ENCODE measurements at regions not wholly inside any gene's neighbourhood (a gene's known extent, or its start where the extent isn't known, plus 50 kb on each side); places are given as distances from the start of the nearest gene placed in this dataset.

DNA sequence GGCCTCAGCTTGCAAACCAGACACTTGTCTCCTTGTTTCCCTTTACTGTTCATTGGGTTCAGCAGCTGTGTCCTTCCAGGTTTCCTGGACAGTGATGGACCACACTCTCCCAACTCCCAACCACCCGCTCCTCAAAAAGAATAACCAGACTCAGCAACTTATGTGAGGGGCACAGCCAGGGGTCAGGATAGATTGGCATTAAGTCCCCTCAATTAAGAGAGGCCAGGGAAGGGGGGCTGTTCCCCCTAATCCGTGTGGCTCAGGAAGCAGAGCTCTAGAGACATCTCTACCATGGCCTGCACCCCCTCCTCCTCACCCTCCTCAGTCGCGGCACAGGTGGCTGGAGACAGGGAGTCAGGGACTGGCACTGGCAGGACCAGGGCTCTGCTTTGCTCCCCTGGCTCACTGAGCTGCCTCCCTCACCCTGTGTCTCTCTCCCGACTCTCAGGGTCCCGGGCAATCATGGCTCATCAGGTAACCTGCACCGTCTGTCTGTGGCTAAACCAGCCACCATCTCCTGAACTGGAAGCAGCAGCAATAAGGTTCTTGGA, 111.7 kb downstream of the ZNF280B start:
- DNase-seq (no peak), ATAC-seq (ENCODE audit: low FRiP score in 2 of 2) (no peak)
- TF ChIP-seq EP300 (IDR thresholded peaks at IDR 0.05): no peak
- TF ChIP-seq POLR2AphosphoS5 (IDR thresholded peaks at IDR 0.05): no peak
- no peak for TF ChIP-seq POLR2A (IDR thresholded peaks at IDR 0.05)
- TF ChIP-seq, protein P1, sequence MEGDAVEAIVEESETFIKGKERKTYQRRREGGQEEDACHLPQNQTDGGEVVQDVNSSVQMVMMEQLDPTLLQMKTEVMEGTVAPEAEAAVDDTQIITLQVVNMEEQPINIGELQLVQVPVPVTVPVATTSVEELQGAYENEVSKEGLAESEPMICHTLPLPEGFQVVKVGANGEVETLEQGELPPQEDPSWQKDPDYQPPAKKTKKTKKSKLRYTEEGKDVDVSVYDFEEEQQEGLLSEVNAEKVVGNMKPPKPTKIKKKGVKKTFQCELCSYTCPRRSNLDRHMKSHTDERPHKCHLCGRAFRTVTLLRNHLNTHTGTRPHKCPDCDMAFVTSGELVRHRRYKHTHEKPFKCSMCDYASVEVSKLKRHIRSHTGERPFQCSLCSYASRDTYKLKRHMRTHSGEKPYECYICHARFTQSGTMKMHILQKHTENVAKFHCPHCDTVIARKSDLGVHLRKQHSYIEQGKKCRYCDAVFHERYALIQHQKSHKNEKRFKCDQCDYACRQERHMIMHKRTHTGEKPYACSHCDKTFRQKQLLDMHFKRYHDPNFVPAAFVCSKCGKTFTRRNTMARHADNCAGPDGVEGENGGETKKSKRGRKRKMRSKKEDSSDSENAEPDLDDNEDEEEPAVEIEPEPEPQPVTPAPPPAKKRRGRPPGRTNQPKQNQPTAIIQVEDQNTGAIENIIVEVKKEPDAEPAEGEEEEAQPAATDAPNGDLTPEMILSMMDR (IDR thresholded peaks at IDR 0.05): no peak
- Histone ChIP-seq H3K27ac (peak overlapping the region in 1 of 4 donors; percentile 52), H3K36me3 (no peaks in the 10 kb centered on the region), H3K4me3 (no peak overlapping the region), H3K4me1 (peaks cover 0 to 5% (median 0%) of the 10 kb centered on the region in 4 donors), H3K9me3 (peaks cover 0 to 6% (median 2%) of the 10 kb centered on the region in 4 donors), H3K27me3 (no peaks in the 10 kb centered on the region)
- WGBS, 2 donors: 46 to 76% methylated on average over 2 to 7 of the region's 7 CpGs

DNA sequence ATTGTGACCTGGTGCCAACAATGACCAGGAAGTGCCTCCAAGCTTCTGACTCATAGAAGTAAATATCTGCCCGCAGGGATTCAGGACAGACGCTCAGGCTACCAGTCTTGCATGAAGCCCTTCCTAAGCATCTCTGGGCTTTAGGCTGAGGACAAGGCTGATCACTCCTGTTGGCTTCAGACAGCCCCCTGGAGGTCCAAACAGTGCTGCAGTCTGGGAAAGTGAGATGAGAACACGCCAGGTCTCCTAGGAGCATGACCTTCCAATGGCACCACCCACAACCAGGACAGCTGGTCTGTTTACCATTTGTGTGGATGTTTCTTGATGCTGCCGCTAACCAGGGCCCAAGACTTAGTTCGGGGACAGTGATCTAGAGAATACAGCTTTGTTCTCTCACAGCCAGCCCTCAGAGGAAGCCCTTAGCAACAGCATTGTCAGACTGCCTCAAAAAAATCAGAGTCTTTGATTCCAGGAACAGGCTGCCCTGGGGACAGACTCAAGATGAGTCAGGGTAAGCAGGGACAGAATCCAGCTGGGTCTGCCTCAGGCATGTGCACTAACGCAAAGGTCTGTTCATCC, 111.2 kb downstream of the ZNF280B start:
- Histone ChIP-seq H3K27me3 (no peaks in the 10 kb centered on the region), H3K36me3 (no peaks in the 10 kb centered on the region), H3K9me3 (peaks cover 0 to 5% (median 2%) of the 10 kb centered on the region in 4 donors), H3K4me3 (no peak overlapping the region), H3K4me1 (peaks cover 0 to 5% (median 0%) of the 10 kb centered on the region in 4 donors), H3K27ac (peak overlapping the region in 1 of 4 donors; percentile 52)
- TF ChIP-seq, protein P1 (IDR thresholded peaks at IDR 0.05): no peak
- peak; percentile 37 to 41 for TF ChIP-seq POLR2AphosphoS5 (IDR thresholded peaks at IDR 0.05)
- 39 to 68% methylated on average over 4 to 6 of the region's 6 CpGs for WGBS, 2 donors
- ATAC-seq (ENCODE audit: low FRiP score in 2 of 2) (peak in 1 of 2 donors; percentile 83), DNase-seq (no peak)

DNA sequence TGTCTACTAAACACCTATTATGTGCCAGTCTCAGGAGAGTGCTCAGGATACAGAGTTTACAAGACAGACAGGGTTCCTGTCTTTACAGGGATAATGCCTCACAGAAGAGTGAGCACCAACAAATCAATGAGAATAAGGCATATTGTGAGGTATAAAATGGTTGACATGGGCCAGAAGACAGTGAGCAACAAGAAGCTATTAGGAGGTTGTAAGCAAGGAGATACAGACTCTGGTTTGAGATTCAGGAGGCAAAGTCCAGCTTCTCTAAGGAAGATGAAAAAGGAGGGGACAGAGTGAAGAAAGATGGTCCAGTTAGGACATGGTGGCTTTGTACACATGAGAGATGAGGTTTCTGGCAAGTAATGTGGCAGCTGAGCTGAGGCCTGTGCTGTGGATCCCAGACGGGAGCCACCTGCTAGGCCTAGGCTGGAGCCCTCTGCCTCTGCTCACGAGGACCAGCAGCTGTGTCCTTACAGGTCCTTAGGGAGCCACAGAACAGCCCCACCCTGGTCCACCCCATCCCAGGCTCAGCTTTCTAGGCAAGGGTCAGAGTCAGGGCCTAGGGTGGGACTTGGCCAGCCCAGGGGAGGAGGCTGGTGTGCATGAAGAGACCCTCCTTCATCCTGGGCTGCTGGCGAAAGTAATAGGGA, 110.5 kb downstream of the ZNF280B start:
- Histone ChIP-seq H3K4me3 (no peak overlapping the region), H3K27me3 (no peaks in the 10 kb centered on the region), H3K4me1 (peaks cover 0 to 5% (median 0%) of the 10 kb centered on the region in 4 donors), H3K36me3 (no peaks in the 10 kb centered on the region), H3K9me3 (peaks cover 0 to 4% (median 0%) of the 10 kb centered on the region in 4 donors), H3K27ac (no peak overlapping the region)
- peak in 1 of 2 donors; percentile 6 for ATAC-seq (ENCODE audit: low FRiP score in 2 of 2)
- DNase-seq: peak in 1 of 2 donors; percentile 21
- no peak for TF ChIP-seq EP300 (IDR thresholded peaks at IDR 0.05)
- no peak for TF ChIP-seq POLR2A (IDR thresholded peaks at IDR 0.05)
- WGBS, 2 donors: 49 to 71% methylated on average over 1 to 2 of the region's 3 CpGs

DNA sequence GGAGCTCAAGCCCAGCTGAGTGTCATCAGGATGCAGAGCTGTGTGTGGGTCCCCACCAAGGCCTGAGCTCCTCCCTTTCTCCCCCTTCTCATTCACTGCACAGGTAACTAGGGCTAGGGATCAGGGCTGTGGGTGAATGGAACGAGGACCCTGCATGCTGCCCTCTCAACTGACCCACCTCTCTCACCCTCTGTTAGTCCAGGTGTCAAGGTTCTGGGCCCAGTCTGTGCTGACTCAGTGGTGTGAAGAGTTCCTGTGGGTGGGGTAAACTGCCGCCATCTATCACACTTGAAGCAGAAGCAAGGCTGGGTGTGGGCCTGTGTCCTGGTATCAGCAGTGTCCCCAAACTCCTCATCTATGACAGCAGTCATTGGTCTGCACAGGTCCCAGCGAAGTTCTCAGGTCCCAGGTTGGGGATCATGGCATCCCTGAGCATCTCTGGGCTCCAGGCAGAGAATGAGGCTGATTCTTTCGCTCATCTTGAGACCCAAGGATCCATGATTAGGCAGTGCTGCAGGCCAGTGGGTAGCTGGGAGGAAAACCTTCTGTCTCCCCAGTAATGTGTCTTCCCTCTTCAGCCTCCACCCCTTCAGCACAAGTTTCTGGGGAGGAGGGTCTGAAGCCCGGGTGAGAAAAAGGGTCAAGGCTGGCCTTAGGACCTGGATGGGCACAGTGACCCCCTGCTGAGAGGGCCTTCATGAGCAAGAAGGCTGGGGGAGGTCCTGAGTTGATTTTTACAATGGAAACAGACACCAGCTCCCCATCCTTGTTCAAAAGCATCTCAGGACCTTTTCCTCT, 109.8 kb downstream of the ZNF280B start:
- TF ChIP-seq POLR2A (IDR thresholded peaks at IDR 0.05): no peak
- no peak for TF ChIP-seq EP300 (IDR thresholded peaks at IDR 0.05)
- no peak for TF ChIP-seq POLR2AphosphoS5 (IDR thresholded peaks at IDR 0.05)
- TF ChIP-seq, protein P1 (IDR thresholded peaks at IDR 0.05): no peak
- H3K4me3 ChIP-seq: no peak overlapping the region
- peaks cover 0 to 5% (median 0%) of the 10 kb centered on the region in 4 donors for H3K4me1 ChIP-seq
- ATAC-seq (ENCODE audit: low FRiP score in 2 of 2) (no peak), DNase-seq (no peak)
- 82 to 87% methylated on average over 3 to 5 of the region's 5 CpGs for WGBS, 2 donors
- peaks cover 0 to 3% (median 0%) of the 10 kb centered on the region in 4 donors for H3K9me3 ChIP-seq
- no peaks in the 10 kb centered on the region for H3K27me3 ChIP-seq
- no peak overlapping the region for H3K27ac ChIP-seq
- H3K36me3 ChIP-seq: no peaks in the 10 kb centered on the region

DNA sequence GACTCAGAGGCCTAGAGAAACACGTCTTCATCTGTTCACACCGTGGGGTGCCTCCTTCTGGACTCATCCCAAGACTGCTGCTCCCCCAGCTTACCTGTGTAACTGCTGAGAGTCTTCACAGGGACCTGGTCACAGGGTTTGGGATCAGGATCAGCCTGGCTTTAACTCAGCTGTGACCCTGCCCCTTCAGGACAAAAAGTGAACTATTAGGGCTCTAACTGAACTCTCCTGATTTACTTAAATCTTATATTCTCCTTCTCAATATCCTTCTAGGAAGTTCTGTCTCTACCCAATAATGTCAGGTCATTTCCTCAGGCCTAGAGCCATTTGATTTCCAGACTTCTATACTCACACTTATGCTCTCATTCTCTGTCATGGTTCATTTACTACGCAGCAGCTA, 108.4 kb downstream of the ZNF280B start:
- H3K4me1 ChIP-seq: peaks cover 0 to 5% (median 0%) of the 10 kb centered on the region in 4 donors
- ATAC-seq (ENCODE audit: low FRiP score in 2 of 2) (no peak), DNase-seq (no peak)
- H3K27ac ChIP-seq: no peak overlapping the region
- TF ChIP-seq, protein P1 (IDR thresholded peaks at IDR 0.05): no peak
- TF ChIP-seq POLR2A (IDR thresholded peaks at IDR 0.05) (no peak), EP300 (IDR thresholded peaks at IDR 0.05) (no peak), POLR2AphosphoS5 (IDR thresholded peaks at IDR 0.05) (no peak)
- no peaks in the 10 kb centered on the region for H3K9me3 ChIP-seq
- no peak overlapping the region for H3K4me3 ChIP-seq
- H3K27me3 ChIP-seq: no peaks in the 10 kb centered on the region
- H3K36me3 ChIP-seq: no peaks in the 10 kb centered on the region
- 60 to 75% methylated on average over 3 of the region's 3 CpGs for WGBS, 2 donors

Measured in upper lobe of left lung (tissue), 6 donors.